ENCODE measurements at regions not wholly inside any gene's neighbourhood (a gene's known extent, or its start where the extent isn't known, plus 50 kb on each side); places are given as distances from the start of the nearest gene placed in this dataset.

DNA sequence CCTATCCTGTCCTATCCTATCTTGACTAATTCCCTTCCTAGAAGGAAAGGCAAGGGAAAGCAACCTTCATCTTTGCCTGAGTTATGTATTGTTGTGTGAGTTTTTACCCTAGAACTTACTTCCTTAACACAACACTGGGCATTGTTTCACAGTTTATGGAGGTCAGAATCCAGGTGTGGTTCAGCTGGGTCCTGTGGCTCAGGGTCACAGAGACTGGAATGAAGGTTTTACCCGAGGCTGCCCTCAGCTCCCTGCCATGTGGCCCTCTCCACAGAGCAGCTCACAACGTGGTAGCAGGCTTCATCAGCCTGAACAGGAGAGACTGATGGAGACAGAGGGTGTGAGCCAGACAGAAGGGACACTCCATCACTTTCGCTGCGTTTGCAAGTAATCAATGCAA lies 140.5 kb downstream of the FCRL5 start:
- H3K4me2 ChIP-seq (ENCODE audit: low read length), result no peak overlapping the region
- no peak overlapping the region for H3K9ac ChIP-seq (ENCODE audit: low read length)
- peaks cover 9% of the 10 kb centered on the region; the same call in 1 of the 2 replicates for H3K27me3 ChIP-seq (ENCODE audit: insufficient read depth, low read length)
- intact Hi-C loops (cut with micrococcal nuclease), result no loop called here
- DNase-seq (ENCODE audit: low read depth, low spot score), result no peak
- H3K36me3 ChIP-seq (ENCODE audit: control insufficient read depth in 1 of 2, insufficient read depth in 2 of 2, low read length in 2 of 2), result no peaks in the 10 kb centered on the region
- RAD21 ChIA-PET (ENCODE audit: low non-redundant PET in 1 of 2, low total read pairs in 2 of 2, uncharacterized antibody in 2 of 2, unreplicated experiment in 2 of 2), result no interaction called here
- H2AFZ ChIP-seq (ENCODE audit: low read depth, low read length, poor library complexity, severe bottlenecking), result no peak overlapping the region
- no peaks in the 10 kb centered on the region for H3K9me2 ChIP-seq (ENCODE audit: insufficient read depth)
- no peaks in the 10 kb centered on the region for H3K9me3 ChIP-seq (ENCODE audit: control insufficient read depth in 1 of 2, insufficient read depth in 1 of 2, low read depth in 1 of 2, low read length in 2 of 2)
- H3K4me3 ChIP-seq (replicated peaks in 1 of 2; ENCODE audit: low read depth in 1 of 2, low read length in 2 of 2), result no peak overlapping the region
- CTCF ChIA-PET, result no interaction called here
- H3K79me2 ChIP-seq (ENCODE audit: insufficient read depth, low read length), result no peaks in the 10 kb centered on the region
- no peak for TF ChIP-seq JUND (IDR thresholded peaks at IDR 0.05)
- no peak for TF ChIP-seq TCF7L2 (IDR thresholded peaks at IDR 0.05; ENCODE audit: borderline replicate concordance, extremely low read depth, insufficient read depth, insufficient read length)
- TF ChIP-seq, protein P1, sequence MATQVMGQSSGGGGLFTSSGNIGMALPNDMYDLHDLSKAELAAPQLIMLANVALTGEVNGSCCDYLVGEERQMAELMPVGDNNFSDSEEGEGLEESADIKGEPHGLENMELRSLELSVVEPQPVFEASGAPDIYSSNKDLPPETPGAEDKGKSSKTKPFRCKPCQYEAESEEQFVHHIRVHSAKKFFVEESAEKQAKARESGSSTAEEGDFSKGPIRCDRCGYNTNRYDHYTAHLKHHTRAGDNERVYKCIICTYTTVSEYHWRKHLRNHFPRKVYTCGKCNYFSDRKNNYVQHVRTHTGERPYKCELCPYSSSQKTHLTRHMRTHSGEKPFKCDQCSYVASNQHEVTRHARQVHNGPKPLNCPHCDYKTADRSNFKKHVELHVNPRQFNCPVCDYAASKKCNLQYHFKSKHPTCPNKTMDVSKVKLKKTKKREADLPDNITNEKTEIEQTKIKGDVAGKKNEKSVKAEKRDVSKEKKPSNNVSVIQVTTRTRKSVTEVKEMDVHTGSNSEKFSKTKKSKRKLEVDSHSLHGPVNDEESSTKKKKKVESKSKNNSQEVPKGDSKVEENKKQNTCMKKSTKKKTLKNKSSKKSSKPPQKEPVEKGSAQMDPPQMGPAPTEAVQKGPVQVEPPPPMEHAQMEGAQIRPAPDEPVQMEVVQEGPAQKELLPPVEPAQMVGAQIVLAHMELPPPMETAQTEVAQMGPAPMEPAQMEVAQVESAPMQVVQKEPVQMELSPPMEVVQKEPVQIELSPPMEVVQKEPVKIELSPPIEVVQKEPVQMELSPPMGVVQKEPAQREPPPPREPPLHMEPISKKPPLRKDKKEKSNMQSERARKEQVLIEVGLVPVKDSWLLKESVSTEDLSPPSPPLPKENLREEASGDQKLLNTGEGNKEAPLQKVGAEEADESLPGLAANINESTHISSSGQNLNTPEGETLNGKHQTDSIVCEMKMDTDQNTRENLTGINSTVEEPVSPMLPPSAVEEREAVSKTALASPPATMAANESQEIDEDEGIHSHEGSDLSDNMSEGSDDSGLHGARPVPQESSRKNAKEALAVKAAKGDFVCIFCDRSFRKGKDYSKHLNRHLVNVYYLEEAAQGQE (IDR thresholded peaks at IDR 0.05; ENCODE audit: low read depth), result no peak
- H3K4me1 ChIP-seq (ENCODE audit: control insufficient read depth in 1 of 2, insufficient read depth in 2 of 2, low read length in 2 of 2), result no peaks in the 10 kb centered on the region
- POLR2A ChIA-PET, result no interaction called here
- no peak overlapping the region for H3K27ac ChIP-seq (ENCODE audit: low read depth, low read length)
- no peak for ATAC-seq
- no TSS peak for BruUV-seq (replicated peaks)
- H4K20me1 ChIP-seq (ENCODE audit: insufficient read depth), result no peaks in the 10 kb centered on the region

DNA sequence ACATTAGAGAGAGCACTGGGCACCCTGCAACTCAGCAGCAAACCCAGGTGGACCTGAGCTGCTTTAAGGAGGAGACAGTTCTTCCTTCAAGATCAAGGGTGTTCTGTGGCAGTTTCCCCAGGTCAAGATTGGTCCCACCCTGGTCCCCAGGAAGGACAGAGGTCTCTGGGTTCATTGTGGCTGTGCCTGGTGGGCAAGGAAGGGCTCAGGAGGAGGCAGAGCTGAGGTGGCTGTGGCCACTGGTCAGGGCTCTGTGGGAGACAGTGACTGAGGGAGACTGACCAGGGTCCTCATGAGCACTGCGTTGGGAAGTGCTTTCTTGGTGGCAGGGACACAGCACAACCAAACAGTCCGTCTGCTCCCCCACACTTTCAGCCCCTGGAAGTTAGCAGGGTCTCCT lies 141.3 kb downstream of the FCRL5 start:
- POLR2A ChIA-PET, result no interaction called here
- Histone ChIP-seq H3K9me3 (ENCODE audit: control insufficient read depth in 1 of 2, insufficient read depth in 1 of 2, low read depth in 1 of 2, low read length in 2 of 2) (no peaks in the 10 kb centered on the region), H3K4me1 (ENCODE audit: control insufficient read depth in 1 of 2, insufficient read depth in 2 of 2, low read length in 2 of 2) (no peaks in the 10 kb centered on the region), H4K20me1 (ENCODE audit: insufficient read depth) (no peaks in the 10 kb centered on the region), H3K79me2 (ENCODE audit: insufficient read depth, low read length) (no peaks in the 10 kb centered on the region), H3K4me2 (ENCODE audit: low read length) (no peak overlapping the region), H3K27ac (ENCODE audit: low read depth, low read length) (no peak overlapping the region), H3K9me2 (ENCODE audit: insufficient read depth) (no peaks in the 10 kb centered on the region), H2AFZ (ENCODE audit: low read depth, low read length, poor library complexity, severe bottlenecking) (no peak overlapping the region), H3K9ac (ENCODE audit: low read length) (no peak overlapping the region), H3K36me3 (ENCODE audit: control insufficient read depth in 1 of 2, insufficient read depth in 2 of 2, low read length in 2 of 2) (no peaks in the 10 kb centered on the region), H3K27me3 (ENCODE audit: insufficient read depth, low read length) (peaks cover 9% of the 10 kb centered on the region; the same call in 1 of the 2 replicates), H3K4me3 (replicated peaks in 1 of 2; ENCODE audit: low read depth in 1 of 2, low read length in 2 of 2) (no peak overlapping the region)
- intact Hi-C loops (cut with micrococcal nuclease), result no loop called here
- no peak for DNase-seq (ENCODE audit: low read depth, low spot score)
- CTCF ChIA-PET, result no interaction called here
- no TSS peak for BruUV-seq (replicated peaks)
- RAD21 ChIA-PET (ENCODE audit: low non-redundant PET in 1 of 2, low total read pairs in 2 of 2, uncharacterized antibody in 2 of 2, unreplicated experiment in 2 of 2), result no interaction called here
- no peak for ATAC-seq
- TF ChIP-seq, protein P2, sequence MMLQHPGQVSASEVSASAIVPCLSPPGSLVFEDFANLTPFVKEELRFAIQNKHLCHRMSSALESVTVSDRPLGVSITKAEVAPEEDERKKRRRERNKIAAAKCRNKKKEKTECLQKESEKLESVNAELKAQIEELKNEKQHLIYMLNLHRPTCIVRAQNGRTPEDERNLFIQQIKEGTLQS (IDR thresholded peaks at IDR 0.05), result no peak
- TF ChIP-seq, protein P1 (IDR thresholded peaks at IDR 0.05; ENCODE audit: low read depth), result no peak
- TF ChIP-seq, protein P3, sequence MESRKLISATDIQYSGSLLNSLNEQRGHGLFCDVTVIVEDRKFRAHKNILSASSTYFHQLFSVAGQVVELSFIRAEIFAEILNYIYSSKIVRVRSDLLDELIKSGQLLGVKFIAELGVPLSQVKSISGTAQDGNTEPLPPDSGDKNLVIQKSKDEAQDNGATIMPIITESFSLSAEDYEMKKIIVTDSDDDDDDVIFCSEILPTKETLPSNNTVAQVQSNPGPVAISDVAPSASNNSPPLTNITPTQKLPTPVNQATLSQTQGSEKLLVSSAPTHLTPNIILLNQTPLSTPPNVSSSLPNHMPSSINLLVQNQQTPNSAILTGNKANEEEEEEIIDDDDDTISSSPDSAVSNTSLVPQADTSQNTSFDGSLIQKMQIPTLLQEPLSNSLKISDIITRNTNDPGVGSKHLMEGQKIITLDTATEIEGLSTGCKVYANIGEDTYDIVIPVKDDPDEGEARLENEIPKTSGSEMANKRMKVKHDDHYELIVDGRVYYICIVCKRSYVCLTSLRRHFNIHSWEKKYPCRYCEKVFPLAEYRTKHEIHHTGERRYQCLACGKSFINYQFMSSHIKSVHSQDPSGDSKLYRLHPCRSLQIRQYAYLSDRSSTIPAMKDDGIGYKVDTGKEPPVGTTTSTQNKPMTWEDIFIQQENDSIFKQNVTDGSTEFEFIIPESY (IDR thresholded peaks at IDR 0.05; ENCODE audit: extremely low read depth, insufficient replicate concordance, low read length), result no peak
- no peak for TF ChIP-seq EGR1 (IDR thresholded peaks at IDR 0.05; ENCODE audit: low read depth)
- no peak for TF ChIP-seq SP1 (IDR thresholded peaks at IDR 0.05; ENCODE audit: low read depth)
- no peak for TF ChIP-seq CBX3 (IDR thresholded peaks at IDR 0.05; ENCODE audit: low read depth)
- no peak for TF ChIP-seq POLR2AphosphoS5 (IDR thresholded peaks at IDR 0.05; ENCODE audit: low read depth, low read length)
- TF ChIP-seq POLR2A (IDR thresholded peaks at IDR 0.05; ENCODE audit: borderline replicate concordance, extremely low read depth, insufficient read depth, insufficient read length), result no peak
